ENCODE measurements at regions not wholly inside any gene's neighbourhood (a gene's known extent, or its start where the extent isn't known, plus 50 kb on each side); places are given as distances from the start of the nearest gene placed in this dataset.

GRCh38 chr13:32905063-32905863 is 111.0 kb upstream of the KL start:
- no peak for DNase-seq (ENCODE audit: low read depth)
- H3K4me3 ChIP-seq (ENCODE audit: control insufficient read depth, low read depth, low read length): no peak overlapping the region
- TF ChIP-seq CTCF (conservative IDR thresholded peaks at IDR 0.05; ENCODE audit: control insufficient read depth, insufficient read depth, low read depth, low read length): no peak

- H3K4me3 ChIP-seq (ENCODE audit: control insufficient read depth, low read depth, low read length): no peak overlapping the region
- DNase-seq (ENCODE audit: low read depth): no peak
- TF ChIP-seq CTCF (conservative IDR thresholded peaks at IDR 0.05; ENCODE audit: control insufficient read depth, insufficient read depth, low read depth, low read length): no peak
Observed at GRCh38 chr13:32905864-32906180, 110.4 kb upstream of the KL start.

- H3K4me3 ChIP-seq (ENCODE audit: control insufficient read depth, low read depth, low read length): no peak overlapping the region
- DNase-seq (ENCODE audit: low read depth): no peak
- TF ChIP-seq CTCF (conservative IDR thresholded peaks at IDR 0.05; ENCODE audit: control insufficient read depth, insufficient read depth, low read depth, low read length): no peak
Observed at GRCh38 chr13:32907211-32907610, 109.0 kb upstream of the KL start.

GRCh38 chr13:32910530-32910929 is 105.7 kb upstream of the KL start:
- no peak for TF ChIP-seq CTCF (conservative IDR thresholded peaks at IDR 0.05; ENCODE audit: control insufficient read depth, insufficient read depth, low read depth, low read length)
- H3K4me3 ChIP-seq (ENCODE audit: control insufficient read depth, low read depth, low read length): no peak overlapping the region
- DNase-seq (ENCODE audit: low read depth): no peak

DNA sequence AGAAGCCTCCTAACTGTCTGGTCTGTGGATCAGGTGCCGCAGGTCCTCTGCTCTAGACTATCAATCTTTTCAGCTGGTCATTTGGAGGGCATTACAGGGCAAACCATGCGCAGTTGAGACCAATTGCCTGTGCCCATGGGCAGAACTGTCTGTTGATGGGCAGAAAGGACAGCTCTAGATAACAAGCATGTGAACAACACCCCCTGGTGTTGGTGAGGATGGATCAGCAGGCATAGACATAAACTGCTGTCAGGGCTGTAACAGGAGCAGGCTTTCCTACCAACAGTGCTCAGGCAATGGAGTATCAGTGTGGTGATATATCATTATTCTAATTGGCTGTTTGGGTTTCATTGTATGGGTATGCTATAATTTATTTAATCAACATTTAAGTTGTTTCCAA is 104.7 kb upstream of the KL start:
- H3K4me3 ChIP-seq (ENCODE audit: control insufficient read depth, low read depth, low read length): no peak overlapping the region
- TF ChIP-seq CTCF (conservative IDR thresholded peaks at IDR 0.05; ENCODE audit: control insufficient read depth, insufficient read depth, low read depth, low read length): peak; percentile 61
- peak; percentile 63 for DNase-seq (ENCODE audit: low read depth)

GRCh38 chr13:32914686-32915085 is 101.5 kb upstream of the KL start:
- TF ChIP-seq CTCF (conservative IDR thresholded peaks at IDR 0.05; ENCODE audit: control insufficient read depth, insufficient read depth, low read depth, low read length): no peak
- no peak overlapping the region for H3K4me3 ChIP-seq (ENCODE audit: control insufficient read depth, low read depth, low read length)
- no peak for DNase-seq (ENCODE audit: low read depth)

- no peak overlapping the region for H3K4me3 ChIP-seq (ENCODE audit: control insufficient read depth, low read depth, low read length)
- TF ChIP-seq CTCF (conservative IDR thresholded peaks at IDR 0.05; ENCODE audit: control insufficient read depth, insufficient read depth, low read depth, low read length): no peak
- peak; percentile 28 for DNase-seq (ENCODE audit: low read depth)
Observed at GRCh38 chr13:32917504-32917903, 98.7 kb upstream of the KL start.
